Panc1 (cell line): ENCODE measurements at regions not wholly inside any gene's neighbourhood (a gene's known extent, or its start where the extent isn't known, plus 50 kb on each side); places are given as distances from the start of the nearest gene placed in this dataset.

Experiments used
- ATAC-seq: fragments of 200-7000 bp; cut with Tn5 transposase; 2 replicates; pipeline ENCODE4 v1.9.1; 2020; ENCODE audit warnings: mild to moderate bottlenecking, moderate library complexity
- BruUV-seq: library from RNA; stranded (reverse); fragments of 400-500 nt; replicated peaks from 2 replicates; lab custom pipeline; 2021; lab: Mats Ljungman, UMichigan
- CTCF ChIA-PET: fragments of 300-600 bp; sonication (Branson Sonifier 250); formaldehyde crosslinking; loops from one replicate; lab custom pipeline; 2022; ENCODE audit warnings: antibody characterized with exemption; lab: Charles Lee
- POLR2A ChIA-PET: fragments of 300-600 bp; sonication (Branson Sonifier 250); formaldehyde crosslinking; loops from one replicate; lab custom pipeline; 2022; ENCODE audit warnings: antibody characterized with exemption; lab: Charles Lee
- DNase-seq: peaks from one replicate; pipeline ENCODE4 v3.0.0-alpha.2; 2010; ENCODE audit warnings: low read depth, low spot score
- H3K27ac ChIP-seq: 2 replicates; pipeline ENCODE4 v1.5.1; 2011; ENCODE audit warnings: mild to moderate bottlenecking, low read length, inconsistent platforms
- H3K27me3 ChIP-seq: fragments of 200-500 bp; sonication (Bioruptor generic); 2 replicates; pipeline ENCODE4 v1.6.0; 2014; ENCODE audit warnings: low read length, inconsistent platforms; ENCODE audit not compliant: control insufficient read depth, insufficient read depth
- H3K36me3 ChIP-seq: fragments of 200-500 bp; sonication (Bioruptor generic); 2 replicates; pipeline ENCODE4 v1.5.1; 2014; ENCODE audit warnings: inconsistent platforms, mild to moderate bottlenecking, low read length, moderate library complexity; ENCODE audit not compliant: control insufficient read depth, insufficient read depth
- H3K4me1 ChIP-seq: 2 replicates; pipeline ENCODE4 v1.5.1; 2011; ENCODE audit warnings: inconsistent platforms, mild to moderate bottlenecking, low read length, moderate library complexity; ENCODE audit not compliant: control insufficient read depth, insufficient read depth
- H3K4me3 ChIP-seq, 2 experiments: 2 replicates each; pipeline ENCODE4 v1.5.1; 2011 to 2012; ENCODE audit warnings: low read depth in 2 of 2, low read length in 2 of 2, mild to moderate bottlenecking in 2 of 2, inconsistent platforms in 1 of 2, moderate library complexity in 1 of 2
- H3K9me3 ChIP-seq: fragments of 200-500 bp; sonication (Bioruptor generic); 2 replicates; pipeline ENCODE4 v1.5.1; 2014; ENCODE audit warnings: low read depth, mild to moderate bottlenecking, inconsistent platforms, low read length, moderate library complexity; ENCODE audit not compliant: control insufficient read depth, insufficient read depth
- CTCF ChIP-seq: fragments of 450-650 bp; IDR thresholded peaks from 2 replicates; pipeline ENCODE4 v1.5.1; 2017; ENCODE audit warnings: mild to moderate bottlenecking
- POLR2AphosphoS5 ChIP-seq: IDR thresholded peaks from 2 replicates; pipeline ENCODE4 v1.6.1; 2012; ENCODE audit warnings: mild to moderate bottlenecking, low read depth, low read length, moderate library complexity
- REST ChIP-seq, 2 experiments: IDR thresholded peaks; 2 replicates each; pipeline ENCODE4 v1.6.1; 2011 to 2012; ENCODE audit warnings: low read depth in 2 of 2, control low read depth in 1 of 2, low read length in 1 of 2, mild to moderate bottlenecking in 1 of 2, moderate library complexity in 1 of 2; ENCODE audit not compliant: insufficient read depth in 1 of 2
- SIN3A ChIP-seq: IDR thresholded peaks from 2 replicates; pipeline ENCODE4 v1.6.1; 2012; ENCODE audit warnings: low read depth, mild to moderate bottlenecking, low read length, moderate library complexity, borderline replicate concordance; ENCODE audit not compliant: insufficient read depth
- TCF7L2 ChIP-seq: IDR thresholded peaks from 2 replicates; pipeline ENCODE4 v1.6.1; 2011; ENCODE audit warnings: mild to moderate bottlenecking, low read depth, low read length, inconsistent platforms
- in situ Hi-C: cut with HindIII; loops from 2 replicates; pipeline ENCODE4 v1.10.0; 2016; ENCODE audit warnings: low sequenced_read_pairs, low pct_unique_long_range_greater_than_20kb
- intact Hi-C: fragments of 100-400 bp; cut with micrococcal nuclease; formaldehyde crosslinking; loops from one replicate; pipeline ENCODE4 v1.10.0; 2022; ENCODE audit not compliant: unreplicated experiment

- Histone ChIP-seq H3K4me3 (no peak overlapping the region), H3K27me3 (peaks cover 6% of the 10 kb centered on the region), H3K27ac (no peak overlapping the region), H3K9me3 (no peaks in the 10 kb centered on the region), H3K4me1 (peaks cover 2% of the 10 kb centered on the region; the same call in 1 of the 2 replicates), H3K36me3 (no peaks in the 10 kb centered on the region)
- intact Hi-C loops (no loop called here), in situ Hi-C loops (no loop called here)
- ChIA-PET POLR2A (no interaction called here), CTCF (no interaction called here)
- no TSS peak for BruUV-seq
- no peak for DNase-seq
- no peak for TF ChIP-seq POLR2AphosphoS5
- no peak for TF ChIP-seq REST (IDR thresholded peaks at IDR 0.05; ENCODE audit: insufficient read depth in 1 of 2, low read depth in 2 of 2, low read length in 1 of 2)
- no peak for TF ChIP-seq TCF7L2
- TF ChIP-seq SIN3A, result no peak
- no peak for TF ChIP-seq CTCF
- no peak for ATAC-seq
Measured at GRCh38 chr15:72966641-72967040, 85.6 kb upstream of the NEO1 start.

DNA sequence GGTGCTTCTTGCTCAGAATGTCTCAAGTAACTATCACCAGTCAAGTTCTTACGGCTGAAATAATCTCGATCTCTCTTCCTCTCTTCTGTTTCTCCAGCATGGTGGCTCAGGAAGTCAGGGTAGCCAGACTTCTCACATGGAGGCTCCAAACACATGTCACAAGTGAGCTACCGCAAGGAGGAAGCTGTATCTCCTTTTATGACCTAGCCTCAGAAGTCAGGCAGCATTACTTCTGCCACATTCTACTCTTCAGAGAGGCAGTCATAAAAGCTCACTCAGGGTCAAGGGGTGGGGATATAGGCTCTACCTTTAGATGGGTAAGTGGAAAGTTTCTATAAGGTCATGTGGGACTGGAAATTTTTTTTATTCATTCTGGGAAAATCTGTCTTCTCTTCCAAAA lies 86.6 kb upstream of the NEO1 start:
- H3K36me3 ChIP-seq, result no peaks in the 10 kb centered on the region
- no peaks in the 10 kb centered on the region for H3K4me1 ChIP-seq
- no peak for DNase-seq
- BruUV-seq, result no TSS peak
- ChIA-PET CTCF (no interaction called here), POLR2A (no interaction called here)
- intact Hi-C loops, result no loop called here
- in situ Hi-C loops, result no loop called here
- no peak overlapping the region for H3K27ac ChIP-seq
- H3K4me3 ChIP-seq, result no peak overlapping the region
- no peak for ATAC-seq
- no peaks in the 10 kb centered on the region for H3K9me3 ChIP-seq
- peaks cover 6% of the 10 kb centered on the region for H3K27me3 ChIP-seq
- no peak for TF ChIP-seq POLR2AphosphoS5
- no peak for TF ChIP-seq REST (IDR thresholded peaks at IDR 0.05; ENCODE audit: insufficient read depth in 1 of 2, low read depth in 2 of 2, low read length in 1 of 2)
